Activated naive CD4-positive, alpha-beta T cell treated with anti-CD3 and anti-CD28 coated beads, Interleukin-2, amount 50 U/mL, for 24 hours (primary cell): ENCODE measurements at regions not wholly inside any gene's neighbourhood (a gene's known extent, or its start where the extent isn't known, plus 50 kb on each side); places are given as distances from the start of the nearest gene placed in this dataset.

ENCODE experiments used
- H3K27ac Mint-ChIP-seq: one replicate; pipeline ENCODE4 v1.8.0; 2021; ENCODE audit warnings: mild to moderate bottlenecking, mixed read lengths
- H3K27me3 Mint-ChIP-seq: one replicate; pipeline ENCODE4 v1.8.0; 2021; ENCODE audit warnings: mixed read lengths
- H3K36me3 Mint-ChIP-seq: one replicate; pipeline ENCODE4 v1.8.0; 2021; ENCODE audit warnings: mixed read lengths
- H3K4me1 Mint-ChIP-seq: one replicate; pipeline ENCODE4 v1.8.0; 2021; ENCODE audit warnings: mixed read lengths
- H3K4me3 Mint-ChIP-seq: one replicate; pipeline ENCODE4 v1.8.0; 2021; ENCODE audit warnings: mild to moderate bottlenecking, mixed read lengths
- H3K9me3 Mint-ChIP-seq: one replicate; pipeline ENCODE4 v1.8.0; 2021; ENCODE audit warnings: mixed read lengths

GRCh38 chr1:78275456-78275855 is 215.3 kb upstream of the PTGFR start:
- H3K27me3 Mint-ChIP-seq: peaks cover 8% of the 10 kb centered on the region
- no peaks in the 10 kb centered on the region for H3K4me1 Mint-ChIP-seq
- H3K36me3 Mint-ChIP-seq: no peaks in the 10 kb centered on the region
- H3K4me3 Mint-ChIP-seq: no peak overlapping the region
- peaks cover 9% of the 10 kb centered on the region for H3K9me3 Mint-ChIP-seq
- H3K27ac Mint-ChIP-seq: no peak overlapping the region

DNA sequence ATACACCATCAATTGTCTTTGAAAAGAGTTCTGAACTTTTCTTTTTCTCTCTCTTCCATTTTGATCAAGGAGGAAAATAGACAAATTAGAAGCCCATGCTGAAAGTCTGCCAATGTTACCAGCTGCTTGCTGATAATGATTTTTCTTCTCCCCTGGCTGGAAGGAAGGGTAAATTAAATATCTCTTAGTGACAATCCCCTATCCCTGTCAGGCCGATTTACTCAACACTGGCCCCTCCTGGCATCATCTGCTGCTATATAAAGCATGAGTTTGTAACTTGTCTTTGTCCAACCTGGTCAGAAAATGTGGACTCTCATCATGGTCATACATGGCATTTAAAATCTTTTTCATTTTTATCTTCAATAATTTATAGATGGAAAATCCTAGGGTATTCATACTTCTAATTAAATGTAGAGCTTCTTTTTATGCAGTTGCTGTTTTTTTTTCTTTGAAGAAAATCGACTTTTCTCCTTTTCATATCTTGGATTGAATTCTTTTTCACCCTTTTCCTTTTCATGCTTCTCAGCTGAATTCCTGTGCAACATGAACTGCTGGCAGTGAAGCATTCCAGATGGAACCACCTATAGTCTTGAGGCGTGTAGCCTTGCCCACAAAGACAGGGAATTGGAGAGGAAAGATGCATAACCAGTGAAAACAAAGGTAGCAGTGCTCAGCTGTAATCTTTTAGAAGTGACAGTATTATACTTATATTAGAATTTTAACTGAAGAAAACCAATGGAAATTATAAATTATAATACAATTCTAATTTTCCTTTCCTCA is 214.7 kb upstream of the PTGFR start:
- H3K36me3 Mint-ChIP-seq: no peaks in the 10 kb centered on the region

GRCh38 chr1:78277253-78277652 is 213.5 kb upstream of the PTGFR start:
- Mint-ChIP-seq H3K36me3 (no peaks in the 10 kb centered on the region), H3K9me3 (peaks cover 13% of the 10 kb centered on the region), H3K27ac (no peak overlapping the region), H3K4me3 (no peak overlapping the region), H3K4me1 (no peaks in the 10 kb centered on the region), H3K27me3 (peaks cover 9% of the 10 kb centered on the region)

More for the DNA sequence above, 214.7 kb upstream of the PTGFR start:
- H3K27ac Mint-ChIP-seq: no peak overlapping the region
- H3K4me3 Mint-ChIP-seq: no peak overlapping the region
- peaks cover 9% of the 10 kb centered on the region for H3K27me3 Mint-ChIP-seq
- peaks cover 9% of the 10 kb centered on the region for H3K9me3 Mint-ChIP-seq
- no peaks in the 10 kb centered on the region for H3K4me1 Mint-ChIP-seq

DNA sequence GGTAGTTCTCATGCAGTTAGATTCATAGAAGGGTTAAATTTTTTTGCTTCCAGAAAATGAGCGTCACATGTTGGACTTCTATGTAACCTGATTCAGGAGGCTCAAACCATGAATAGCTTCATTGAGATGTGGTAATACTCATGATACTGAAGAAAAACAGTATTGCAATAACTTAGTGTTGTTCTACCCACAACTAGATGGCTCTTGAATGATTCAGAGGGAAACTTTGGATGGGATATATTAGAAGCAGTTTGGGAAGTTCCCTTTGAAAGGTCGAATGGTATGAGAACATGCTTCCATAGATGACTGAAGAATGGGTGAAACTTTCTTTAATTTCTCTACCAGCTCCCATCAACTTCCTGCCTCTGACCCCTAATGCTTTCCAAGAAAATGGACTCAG is 211.7 kb upstream of the PTGFR start:
- Mint-ChIP-seq H3K27ac (no peak overlapping the region), H3K4me1 (no peaks in the 10 kb centered on the region), H3K4me3 (no peak overlapping the region), H3K27me3 (peaks cover 11% of the 10 kb centered on the region), H3K36me3 (no peaks in the 10 kb centered on the region), H3K9me3 (peaks cover 13% of the 10 kb centered on the region)

DNA sequence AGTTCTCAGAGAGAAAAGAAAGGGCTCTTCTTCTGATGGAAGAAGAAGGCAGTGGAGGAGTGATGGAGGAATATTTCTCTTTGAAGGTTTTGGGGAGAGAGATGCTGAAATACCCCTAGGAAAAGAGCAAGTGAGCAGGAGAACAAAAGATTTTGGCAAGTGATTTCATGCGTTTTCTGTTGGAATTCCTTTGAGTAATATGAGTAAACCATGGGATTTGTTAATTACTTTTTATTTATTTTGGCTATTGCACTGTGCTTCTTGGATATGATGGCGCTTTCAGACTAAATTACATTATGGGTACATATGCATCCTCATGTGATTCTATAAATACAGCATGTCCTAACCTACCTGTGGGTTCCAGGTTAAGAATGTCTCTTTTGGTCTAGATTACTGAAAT is 210.1 kb upstream of the PTGFR start:
- no peaks in the 10 kb centered on the region for H3K4me1 Mint-ChIP-seq
- H3K27ac Mint-ChIP-seq: no peak overlapping the region
- no peaks in the 10 kb centered on the region for H3K36me3 Mint-ChIP-seq
- H3K9me3 Mint-ChIP-seq: peaks cover 13% of the 10 kb centered on the region
- H3K27me3 Mint-ChIP-seq: peaks cover 11% of the 10 kb centered on the region
- no peak overlapping the region for H3K4me3 Mint-ChIP-seq

- no peak overlapping the region for H3K27ac Mint-ChIP-seq
- peaks cover 13% of the 10 kb centered on the region for H3K9me3 Mint-ChIP-seq
- H3K27me3 Mint-ChIP-seq: peaks cover 11% of the 10 kb centered on the region
- no peak overlapping the region for H3K4me3 Mint-ChIP-seq
- no peaks in the 10 kb centered on the region for H3K36me3 Mint-ChIP-seq
- H3K4me1 Mint-ChIP-seq: no peaks in the 10 kb centered on the region
Observed at GRCh38 chr1:78281580-78281979, 209.2 kb upstream of the PTGFR start.

DNA sequence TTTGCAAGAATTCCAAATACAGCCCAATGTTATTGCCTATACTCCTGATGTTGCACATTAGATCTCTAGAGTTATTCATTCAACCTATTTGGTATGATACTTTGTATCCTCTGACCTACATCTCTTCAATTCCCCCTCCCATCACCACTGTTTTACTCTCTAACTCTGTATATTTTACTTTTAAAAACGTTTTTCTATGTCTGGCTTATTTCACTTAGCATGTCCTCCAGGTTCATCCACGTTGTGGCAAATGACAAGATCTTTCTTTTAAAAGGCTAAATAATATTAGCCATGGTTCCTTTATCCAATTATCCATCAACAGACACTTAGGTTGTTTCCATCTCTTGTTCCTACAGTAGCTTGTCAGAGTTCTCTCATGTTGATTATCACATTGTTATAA is 207.1 kb upstream of the PTGFR start:
- Mint-ChIP-seq H3K36me3 (no peaks in the 10 kb centered on the region), H3K4me1 (no peaks in the 10 kb centered on the region), H3K4me3 (no peak overlapping the region), H3K27me3 (peaks cover 5% of the 10 kb centered on the region), H3K9me3 (peaks cover 4% of the 10 kb centered on the region), H3K27ac (no peak overlapping the region)

DNA sequence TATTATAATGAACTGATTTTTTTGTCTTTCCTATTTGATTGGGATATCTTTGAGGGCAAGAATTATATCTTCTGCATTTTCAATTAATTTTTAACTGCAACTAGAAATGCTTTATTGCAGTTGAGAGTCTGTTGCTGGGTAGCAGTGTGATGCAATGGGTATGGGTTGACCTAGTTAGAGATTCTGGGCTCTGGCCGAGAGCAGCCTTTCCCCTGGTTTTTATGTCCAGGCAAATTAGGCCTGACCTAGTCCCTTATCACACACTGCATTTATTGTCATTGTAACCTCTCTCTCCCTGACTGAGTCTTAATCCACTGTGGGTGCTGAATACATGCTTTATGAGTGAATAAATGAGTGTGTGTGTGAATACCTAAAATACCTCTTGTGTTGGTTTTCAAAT is 206.4 kb upstream of the PTGFR start:
- H3K4me1 Mint-ChIP-seq: no peaks in the 10 kb centered on the region
- peaks cover 5% of the 10 kb centered on the region for H3K27me3 Mint-ChIP-seq
- H3K36me3 Mint-ChIP-seq: no peaks in the 10 kb centered on the region
- no peak overlapping the region for H3K27ac Mint-ChIP-seq
- no peak overlapping the region for H3K4me3 Mint-ChIP-seq
- H3K9me3 Mint-ChIP-seq: peaks cover 4% of the 10 kb centered on the region

- Mint-ChIP-seq H3K4me3 (no peak overlapping the region), H3K4me1 (no peaks in the 10 kb centered on the region), H3K36me3 (no peaks in the 10 kb centered on the region), H3K27me3 (peaks cover 4% of the 10 kb centered on the region), H3K9me3 (peaks cover under 1% of the 10 kb centered on the region), H3K27ac (no peak overlapping the region)
Observed at GRCh38 chr1:78286686-78287085, 204.1 kb upstream of the PTGFR start.

DNA sequence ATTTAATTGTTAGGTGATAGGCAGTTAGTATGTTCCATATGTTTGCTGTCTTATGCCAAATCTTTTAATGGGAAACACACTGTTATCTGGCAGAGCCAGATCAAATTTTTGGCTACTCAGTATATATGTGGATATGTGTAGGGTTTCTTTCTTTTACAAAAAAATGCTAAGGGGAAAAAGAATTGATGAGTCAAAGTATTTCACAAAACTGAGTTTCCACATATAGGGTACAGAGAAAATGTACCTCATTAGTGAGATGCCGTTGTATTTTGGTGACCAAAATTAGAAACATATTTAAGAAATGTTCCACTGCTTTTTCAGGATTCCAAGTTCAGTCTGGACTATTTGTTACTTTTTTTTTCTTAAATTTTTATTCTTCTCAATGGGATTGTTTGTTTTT is 201.2 kb upstream of the PTGFR start:
- H3K4me3 Mint-ChIP-seq: no peak overlapping the region
- no peaks in the 10 kb centered on the region for H3K4me1 Mint-ChIP-seq
- H3K27me3 Mint-ChIP-seq: peaks cover 7% of the 10 kb centered on the region
- no peak overlapping the region for H3K27ac Mint-ChIP-seq
- H3K36me3 Mint-ChIP-seq: no peaks in the 10 kb centered on the region
- H3K9me3 Mint-ChIP-seq: no peaks in the 10 kb centered on the region

DNA sequence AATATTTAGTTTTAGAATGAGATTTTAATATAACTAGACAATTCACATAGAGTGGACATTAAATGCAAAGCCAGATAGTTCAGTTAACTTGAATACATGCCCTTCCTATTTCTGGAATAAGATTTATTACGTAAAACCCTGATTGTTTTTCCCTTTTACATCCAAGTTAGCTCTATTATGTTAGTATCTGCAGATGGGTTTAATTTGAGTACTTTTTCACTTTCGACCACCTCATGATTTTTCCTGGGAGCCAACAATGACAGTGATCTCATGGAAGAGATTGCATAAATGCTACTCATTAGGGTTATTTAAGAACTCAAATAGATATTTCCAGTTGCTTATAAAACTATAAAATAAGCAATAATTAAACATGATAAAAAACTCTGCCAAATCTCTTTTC is 199.4 kb upstream of the PTGFR start:
- H3K36me3 Mint-ChIP-seq: no peaks in the 10 kb centered on the region
- no peaks in the 10 kb centered on the region for H3K9me3 Mint-ChIP-seq
- peaks cover 7% of the 10 kb centered on the region for H3K27me3 Mint-ChIP-seq
- no peaks in the 10 kb centered on the region for H3K4me1 Mint-ChIP-seq
- no peak overlapping the region for H3K4me3 Mint-ChIP-seq
- H3K27ac Mint-ChIP-seq: no peak overlapping the region

DNA sequence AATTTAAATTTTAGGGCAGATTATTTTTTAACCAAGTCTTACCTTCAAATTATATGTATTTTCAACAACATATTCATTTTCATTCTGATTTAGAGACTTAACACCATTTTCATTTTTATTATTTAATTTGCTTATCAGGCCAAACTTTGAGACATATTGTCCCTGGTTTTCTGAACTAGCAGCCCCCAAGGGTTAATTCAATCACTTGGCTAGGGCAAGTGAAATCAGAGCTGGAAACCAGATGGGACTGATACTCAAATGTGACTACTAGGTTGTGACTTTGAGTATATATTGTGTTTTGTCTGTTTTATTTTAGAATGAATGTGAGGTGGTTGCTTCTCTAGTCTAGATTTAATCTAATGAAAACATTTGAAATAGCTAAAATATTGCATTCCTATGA is 198.9 kb upstream of the PTGFR start:
- no peaks in the 10 kb centered on the region for H3K4me1 Mint-ChIP-seq
- H3K9me3 Mint-ChIP-seq: no peaks in the 10 kb centered on the region
- H3K27me3 Mint-ChIP-seq: peaks cover 7% of the 10 kb centered on the region
- H3K4me3 Mint-ChIP-seq: no peak overlapping the region
- no peaks in the 10 kb centered on the region for H3K36me3 Mint-ChIP-seq
- no peak overlapping the region for H3K27ac Mint-ChIP-seq

DNA sequence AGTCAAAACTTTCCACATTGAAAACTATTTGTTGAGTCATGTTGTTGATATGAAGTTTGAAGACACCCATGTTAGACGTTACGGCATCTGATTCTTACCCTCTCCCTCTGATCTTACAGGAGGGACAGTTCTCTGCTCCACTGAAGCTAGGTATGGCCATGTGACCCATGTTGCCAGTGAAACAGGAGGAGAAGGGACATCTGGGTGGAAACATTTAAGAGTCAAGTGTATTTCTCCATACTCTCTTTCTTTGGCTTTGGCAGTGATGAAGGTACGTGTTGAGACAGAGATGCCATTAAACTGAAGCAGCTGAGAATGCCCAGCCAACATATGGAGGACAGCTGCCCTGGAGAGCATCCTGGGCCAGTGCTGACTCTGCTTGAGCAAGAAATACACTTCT is 198.4 kb upstream of the PTGFR start:
- Mint-ChIP-seq H3K9me3 (no peaks in the 10 kb centered on the region), H3K4me3 (no peak overlapping the region), H3K27ac (no peak overlapping the region), H3K27me3 (peaks cover 7% of the 10 kb centered on the region), H3K36me3 (no peaks in the 10 kb centered on the region), H3K4me1 (no peaks in the 10 kb centered on the region)

GRCh38 chr1:78297836-78298235 is 192.9 kb upstream of the PTGFR start:
- H3K27ac Mint-ChIP-seq: no peak overlapping the region
- H3K4me3 Mint-ChIP-seq: no peak overlapping the region
- H3K9me3 Mint-ChIP-seq: no peaks in the 10 kb centered on the region
- peaks cover 5% of the 10 kb centered on the region for H3K27me3 Mint-ChIP-seq
- no peaks in the 10 kb centered on the region for H3K4me1 Mint-ChIP-seq
- H3K36me3 Mint-ChIP-seq: no peaks in the 10 kb centered on the region

- Mint-ChIP-seq H3K4me3 (no peak overlapping the region), H3K9me3 (no peaks in the 10 kb centered on the region), H3K27ac (no peak overlapping the region), H3K4me1 (no peaks in the 10 kb centered on the region), H3K36me3 (no peaks in the 10 kb centered on the region), H3K27me3 (peaks cover 7% of the 10 kb centered on the region)
Observed at GRCh38 chr1:78298349-78298748, 192.4 kb upstream of the PTGFR start.

GRCh38 chr1:78301141-78301540 is 189.6 kb upstream of the PTGFR start:
- H3K27me3 Mint-ChIP-seq: peaks cover 7% of the 10 kb centered on the region
- no peaks in the 10 kb centered on the region for H3K36me3 Mint-ChIP-seq
- H3K27ac Mint-ChIP-seq: no peak overlapping the region
- H3K9me3 Mint-ChIP-seq: no peaks in the 10 kb centered on the region
- no peak overlapping the region for H3K4me3 Mint-ChIP-seq
- no peaks in the 10 kb centered on the region for H3K4me1 Mint-ChIP-seq

- no peaks in the 10 kb centered on the region for H3K36me3 Mint-ChIP-seq
- no peak overlapping the region for H3K4me3 Mint-ChIP-seq
- H3K27me3 Mint-ChIP-seq: peaks cover 9% of the 10 kb centered on the region
- no peaks in the 10 kb centered on the region for H3K4me1 Mint-ChIP-seq
- no peaks in the 10 kb centered on the region for H3K9me3 Mint-ChIP-seq
- H3K27ac Mint-ChIP-seq: no peak overlapping the region
Observed at GRCh38 chr1:78303620-78304019, 187.2 kb upstream of the PTGFR start.
